G401.6 (cell line): ENCODE measurements at regions not wholly inside any gene's neighbourhood (a gene's known extent, or its start where the extent isn't known, plus 50 kb on each side); places are given as distances from the start of the nearest gene placed in this dataset.
"Not testable (repeated sequence)": the region's sequence is repeated elsewhere in the genome, so short reads cannot be mapped to it uniquely, and the experiment has no call there.

Source experiments
- FAIRE-seq: peaks from 2 replicates; lab custom pipeline; 2012; peaks lifted over from hg19 to GRCh38; lab: Jason Lieb, UNC

- FAIRE-seq, result not testable (repeated sequence)
These were observed 152.9 kb upstream of the HSFY1 start for GRCh38 chrY:18393633-18394032.

- not testable (repeated sequence) for FAIRE-seq
These were observed 125.7 kb upstream of the HSFY1 start for GRCh38 chrY:18420846-18421245.

GRCh38 chrY:18421457-18421856 lies 125.1 kb upstream of the HSFY1 start:
- FAIRE-seq, result not testable (repeated sequence)

GRCh38 chrY:18423970-18424608 lies 122.4 kb upstream of the HSFY1 start:
- peak; percentile 92 for FAIRE-seq

GRCh38 chrY:18433540-18433939 lies 113.0 kb upstream of the HSFY1 start:
- not testable (repeated sequence) for FAIRE-seq

DNA sequence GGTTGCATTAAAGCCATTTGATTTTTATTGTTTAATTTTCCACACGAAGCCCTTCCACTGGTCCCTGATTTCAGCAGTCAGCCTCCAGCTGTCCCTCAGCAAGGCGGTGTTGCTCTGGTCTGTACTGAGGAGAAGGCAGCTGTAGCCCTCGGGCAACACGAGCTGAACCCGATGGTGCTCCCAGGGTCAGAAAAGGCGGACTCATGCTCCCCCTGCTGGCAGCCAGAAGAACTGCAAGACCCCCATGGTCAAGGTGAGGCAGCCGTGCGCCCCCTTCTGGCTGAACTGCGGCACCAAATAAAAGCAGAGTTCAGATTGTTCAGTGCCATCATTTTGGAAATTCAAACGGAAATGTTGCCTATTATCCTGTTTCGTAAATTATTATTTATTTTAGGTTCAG lies 100.7 kb upstream of the HSFY1 start:
- FAIRE-seq, result peak; percentile 79

- not testable (repeated sequence) for FAIRE-seq
These were observed 93.7 kb upstream of the HSFY1 start for GRCh38 chrY:18452815-18453214.

DNA sequence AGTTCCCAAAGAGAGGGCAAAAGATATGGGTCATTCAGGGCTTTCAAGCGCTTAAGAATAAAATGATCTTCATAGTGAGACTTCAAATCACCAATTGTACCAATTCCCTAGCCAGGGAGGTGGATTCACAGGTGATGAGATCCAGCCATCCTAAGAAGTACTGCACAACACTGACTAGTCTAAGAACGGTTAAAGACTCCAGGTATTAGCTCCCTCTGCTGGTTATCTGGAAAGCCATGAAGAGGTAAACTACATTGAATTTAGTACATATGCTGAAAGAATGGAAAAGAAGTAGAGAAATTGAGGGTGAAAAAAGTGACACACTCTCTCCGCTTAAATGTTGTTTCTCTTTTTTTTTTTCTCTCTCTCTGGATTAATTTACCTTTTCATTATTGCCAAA lies 87.4 kb upstream of the HSFY1 start:
- peak; percentile 60 for FAIRE-seq

- FAIRE-seq, result not testable (repeated sequence)
These were observed 85.2 kb upstream of the HSFY1 start for GRCh38 chrY:18461211-18461911.

- not testable (repeated sequence) for FAIRE-seq
These were observed 81.7 kb upstream of the HSFY1 start for GRCh38 chrY:18464812-18465211.

GRCh38 chrY:18466661-18467060 lies 79.9 kb upstream of the HSFY1 start:
- not testable (repeated sequence) for FAIRE-seq

GRCh38 chrY:18483354-18483753 lies 63.2 kb upstream of the HSFY1 start:
- not testable (repeated sequence) for FAIRE-seq
